Neural progenitor cell (in vitro differentiated cells): ENCODE measurements at regions not wholly inside any gene's neighbourhood (a gene's known extent, or its start where the extent isn't known, plus 50 kb on each side); places are given as distances from the start of the nearest gene placed in this dataset.

ENCODE experiments used
- CTCF ChIP-seq: fragments of 200-600 bp; sonication (generic); IDR thresholded peaks from 2 replicates; pipeline ENCODE4 v1.5.1; 2017; ENCODE audit warnings: antibody characterized with exemption, mild to moderate bottlenecking
- EZH2phosphoT487 ChIP-seq: fragments of 200-600 bp; sonication (generic); IDR thresholded peaks from 2 replicates; pipeline ENCODE4 v1.6.1; 2017; ENCODE audit warnings: antibody characterized with exemption

GRCh38 chr2:66822186-66822585 is 387.3 kb downstream of the MEIS1 start:
- TF ChIP-seq CTCF (no peak), EZH2phosphoT487 (no peak)
